ENCODE measurements at regions not wholly inside any gene's neighbourhood (a gene's known extent, or its start where the extent isn't known, plus 50 kb on each side); places are given as distances from the start of the nearest gene placed in this dataset. TPM values are rescaled to one million over a fixed set of nuclear protein-coding genes. Genes with fewer than 3 reads are reported as not detected.

DNA sequence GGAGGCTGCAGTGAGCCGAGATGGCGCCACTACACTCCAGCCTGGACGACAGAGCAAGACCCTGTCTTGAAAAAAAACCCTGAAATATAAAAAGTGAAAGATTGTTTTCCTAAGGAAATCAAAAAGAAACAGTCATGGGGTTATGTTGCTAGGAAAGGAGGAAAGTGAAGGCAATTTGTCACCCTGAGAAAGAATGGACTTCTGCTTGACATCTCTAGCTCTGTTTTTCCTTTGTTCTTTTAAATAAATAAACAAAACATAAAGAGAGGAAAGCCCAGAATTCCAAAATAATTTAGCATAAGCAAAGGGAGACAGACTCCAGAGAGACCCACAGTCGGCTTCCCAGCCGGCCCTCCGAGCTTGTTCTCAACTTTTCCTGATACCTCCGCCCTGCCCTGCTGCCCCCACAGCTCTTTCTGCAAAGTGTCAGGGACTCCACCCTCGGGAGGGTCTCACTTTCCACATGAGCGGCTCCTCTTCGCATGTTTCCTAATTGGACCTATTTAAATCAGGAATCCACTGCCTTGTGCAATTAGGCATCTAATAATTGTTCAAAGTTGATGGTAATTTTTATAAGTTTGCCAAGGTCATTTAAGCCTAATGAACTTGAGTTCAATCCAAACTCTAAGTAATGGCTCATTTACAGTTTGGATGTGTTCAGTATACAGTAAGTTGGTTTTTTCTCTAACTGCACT, 49.8 kb upstream of the COPS8 start (continued):
- TF ChIP-seq RCOR1 (IDR thresholded peaks at IDR 0.05; ENCODE audit: borderline replicate concordance in 1 of 2, low read depth in 2 of 2, low read length in 2 of 2): no peak
- TF ChIP-seq XRCC4 (IDR thresholded peaks at IDR 0.05; ENCODE audit: extremely low read depth, insufficient read depth, insufficient read length): no peak
- no peak for TF ChIP-seq NFATC3 (IDR thresholded peaks at IDR 0.05)
- no peak for TF ChIP-seq MCM3 (IDR thresholded peaks at IDR 0.05)
- TF ChIP-seq RBBP5 (IDR thresholded peaks at IDR 0.05; ENCODE audit: borderline replicate concordance, insufficient read depth, low read length, poor library complexity, severe bottlenecking): no peak
- TF ChIP-seq, protein P1, sequence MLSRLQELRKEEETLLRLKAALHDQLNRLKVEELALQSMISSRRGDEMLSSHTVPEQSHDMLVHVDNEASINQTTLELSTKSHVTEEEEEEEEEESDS (CRISPR knock-in tag; IDR thresholded peaks at IDR 0.05): no peak
- no peak for TF ChIP-seq EP300 (IDR thresholded peaks at IDR 0.05; ENCODE audit: low read length)

Small RNAs in the stretch of these regions (small RNA-seq; reads per million reads assigned to genes)
- not detected for gene RNU6-1051P

All from K562 (cell line).